Lung microvascular endothelial cell (primary cell): ENCODE measurements at regions not wholly inside any gene's neighbourhood (a gene's known extent, or its start where the extent isn't known, plus 50 kb on each side); places are given as distances from the start of the nearest gene placed in this dataset.

Experiments
- DNase-seq, 2 donors: peaks; one replicate each; pipeline versions ENCODE4 v3.0.0 to v3.0.0-alpha.2; 2010; ENCODE audit warnings: low read depth in 2 of 2

GRCh38 chr22:27273436-27273835, 528.1 kb downstream of the MN1 start:
- no peak for DNase-seq

- DNase-seq: no peak
Measured at GRCh38 chr22:27273853-27274252, 527.7 kb downstream of the MN1 start.

- no peak for DNase-seq
Measured at GRCh38 chr22:27274770-27275449, 526.6 kb downstream of the MN1 start.

GRCh38 chr22:27278946-27279345, 522.6 kb downstream of the MN1 start:
- no peak for DNase-seq

GRCh38 chr22:27283240-27283639, 518.3 kb downstream of the MN1 start:
- DNase-seq: no peak

GRCh38 chr22:27283714-27284113, 517.8 kb downstream of the MN1 start:
- peak in 1 of 2 donors; percentile 7 for DNase-seq

GRCh38 chr22:27284324-27284723, 517.2 kb downstream of the MN1 start:
- DNase-seq: no peak

- DNase-seq: no peak
Measured at GRCh38 chr22:27286711-27287110, 514.8 kb downstream of the MN1 start.

- DNase-seq: no peak
Measured at GRCh38 chr22:27292542-27293299, 508.8 kb downstream of the MN1 start.

GRCh38 chr22:27293721-27294445, 507.7 kb downstream of the MN1 start:
- DNase-seq: no peak

- DNase-seq: no peak
Measured at GRCh38 chr22:27295040-27295439, 506.5 kb downstream of the MN1 start.

GRCh38 chr22:27295605-27296004, 506.0 kb downstream of the MN1 start:
- DNase-seq: no peak

- no peak for DNase-seq
Measured at GRCh38 chr22:27296091-27296675, 505.4 kb downstream of the MN1 start.

- no peak for DNase-seq
Measured at GRCh38 chr22:27297125-27297524, 504.4 kb downstream of the MN1 start.

GRCh38 chr22:27298332-27298731, 503.2 kb downstream of the MN1 start:
- no peak for DNase-seq

- DNase-seq: no peak
Measured at GRCh38 chr22:27298742-27299141, 502.8 kb downstream of the MN1 start.

GRCh38 chr22:27299181-27300085, 502.1 kb downstream of the MN1 start:
- DNase-seq: no peak

- DNase-seq: no peak
Measured at GRCh38 chr22:27300536-27301285, 500.8 kb downstream of the MN1 start.

- no peak for DNase-seq
Measured at GRCh38 chr22:27302501-27302900, 499.1 kb downstream of the MN1 start.

- no peak for DNase-seq
Measured at GRCh38 chr22:27303718-27304117, 497.8 kb downstream of the MN1 start.
